Brain pericyte (primary cell): ENCODE measurements at regions not wholly inside any gene's neighbourhood (a gene's known extent, or its start where the extent isn't known, plus 50 kb on each side); places are given as distances from the start of the nearest gene placed in this dataset.

Experiments
- DNase-seq: peaks from one replicate; pipeline ENCODE4 v3.0.0-alpha.2; 2012; ENCODE audit warnings: low read depth, low spot score

- DNase-seq, result no peak
Measured at GRCh38 chr2:181770150-181770549, 89.8 kb upstream of the NEUROD1 start.

GRCh38 chr2:181771356-181771755 is 91.0 kb upstream of the NEUROD1 start:
- DNase-seq, result no peak

GRCh38 chr2:181772334-181772733 is 92.0 kb upstream of the NEUROD1 start:
- DNase-seq, result no peak

GRCh38 chr2:181772777-181773176 is 92.5 kb upstream of the NEUROD1 start:
- no peak for DNase-seq

- DNase-seq, result no peak
Measured at GRCh38 chr2:181774685-181775084, 94.4 kb upstream of the NEUROD1 start.

- no peak for DNase-seq
Measured at GRCh38 chr2:181776336-181776735, 96.0 kb upstream of the NEUROD1 start.

- no peak for DNase-seq
Measured at GRCh38 chr2:181777734-181778133, 97.4 kb upstream of the NEUROD1 start.

GRCh38 chr2:181778621-181779201 is 98.4 kb upstream of the NEUROD1 start:
- DNase-seq, result no peak

- DNase-seq, result no peak
Measured at GRCh38 chr2:181779288-181780021, 99.1 kb upstream of the NEUROD1 start.

- peak; percentile 59 for DNase-seq
Measured at GRCh38 chr2:181780047-181780651, 99.8 kb upstream of the NEUROD1 start.

GRCh38 chr2:181780657-181781056 is 100.3 kb upstream of the NEUROD1 start:
- no peak for DNase-seq

GRCh38 chr2:181781078-181781786 is 100.9 kb upstream of the NEUROD1 start:
- DNase-seq, result no peak

- no peak for DNase-seq
Measured at GRCh38 chr2:181782660-181783059, 102.3 kb upstream of the NEUROD1 start.

GRCh38 chr2:181784556-181784955 is 104.2 kb upstream of the NEUROD1 start:
- DNase-seq, result no peak

GRCh38 chr2:181785691-181786344 is 105.5 kb upstream of the NEUROD1 start:
- DNase-seq, result no peak

- no peak for DNase-seq
Measured at GRCh38 chr2:181786371-181787228, 104.9 kb upstream of the ITPRID2 start.

GRCh38 chr2:181787310-181788048 is 104.1 kb upstream of the ITPRID2 start:
- no peak for DNase-seq

- no peak for DNase-seq
Measured at GRCh38 chr2:181788897-181789555, 102.5 kb upstream of the ITPRID2 start.

GRCh38 chr2:181789827-181790448 is 101.6 kb upstream of the ITPRID2 start:
- DNase-seq, result no peak
